Suppressor macrophage treated with lipopolysaccharide for 1 hour (primary cell): ENCODE measurements at regions not wholly inside any gene's neighbourhood (a gene's known extent, or its start where the extent isn't known, plus 50 kb on each side); places are given as distances from the start of the nearest gene placed in this dataset.
A peak's percentile ranks its signal among the peaks of the same experiment; 100 is the strongest.

Source experiments
- DNase-seq, 3 donors: peaks; one replicate each; pipeline ENCODE4 v3.0.0-alpha.2; 2020 to 2022

GRCh38 chr14:96986256-96987085 lies 189.3 kb downstream of the VRK1 start:
- no peak for DNase-seq

GRCh38 chr14:96987086-96987474 lies 189.9 kb downstream of the VRK1 start:
- DNase-seq: peak in 2 of 3 donors; percentile 22 to 38

- no peak for DNase-seq
Observed at GRCh38 chr14:96987771-96988170, 190.6 kb downstream of the VRK1 start.

GRCh38 chr14:96989306-96989705 lies 192.1 kb downstream of the VRK1 start:
- no peak for DNase-seq

- peak in 1 of 3 donors; percentile 18 for DNase-seq
Observed at GRCh38 chr14:96991226-96991625, 194.0 kb downstream of the VRK1 start.

- DNase-seq: no peak
Observed at GRCh38 chr14:96994999-96995398, 197.8 kb downstream of the VRK1 start.

- DNase-seq: no peak
Observed at GRCh38 chr14:96997269-96997668, 200.1 kb downstream of the VRK1 start.

GRCh38 chr14:96997996-96998395 lies 200.8 kb downstream of the VRK1 start:
- no peak for DNase-seq

- no peak for DNase-seq
Observed at GRCh38 chr14:96999654-97000155, 202.5 kb downstream of the VRK1 start.

GRCh38 chr14:97002454-97002853 lies 205.3 kb downstream of the VRK1 start:
- no peak for DNase-seq

GRCh38 chr14:97005934-97006333 lies 208.8 kb downstream of the VRK1 start:
- DNase-seq: no peak

- DNase-seq: no peak
Observed at GRCh38 chr14:97010491-97011160, 213.4 kb downstream of the VRK1 start.

- DNase-seq: no peak
Observed at GRCh38 chr14:97013878-97014277, 216.7 kb downstream of the VRK1 start.

- peak; percentile 37 to 48 (median 41) for DNase-seq
Observed at GRCh38 chr14:97021001-97021400, 223.8 kb downstream of the VRK1 start.

GRCh38 chr14:97021571-97022168 lies 224.5 kb downstream of the VRK1 start:
- DNase-seq: no peak

- no peak for DNase-seq
Observed at GRCh38 chr14:97022741-97023140, 225.6 kb downstream of the VRK1 start.

GRCh38 chr14:97023871-97024270 lies 226.7 kb downstream of the VRK1 start:
- no peak for DNase-seq

GRCh38 chr14:97024300-97024699 lies 227.1 kb downstream of the VRK1 start:
- no peak for DNase-seq

GRCh38 chr14:97025722-97026121 lies 228.5 kb downstream of the VRK1 start:
- no peak for DNase-seq

GRCh38 chr14:97027256-97027999 lies 230.2 kb downstream of the VRK1 start:
- DNase-seq: no peak

GRCh38 chr14:97028382-97028781 lies 231.2 kb downstream of the VRK1 start:
- peak in 1 of 3 donors; percentile 32 for DNase-seq

- no peak for DNase-seq
Observed at GRCh38 chr14:97029800-97030199, 232.6 kb downstream of the VRK1 start.

- no peak for DNase-seq
Observed at GRCh38 chr14:97031530-97031929, 234.3 kb downstream of the VRK1 start.
